ENCODE measurements at regions not wholly inside any gene's neighbourhood (a gene's known extent, or its start where the extent isn't known, plus 50 kb on each side); places are given as distances from the start of the nearest gene placed in this dataset.

DNA sequence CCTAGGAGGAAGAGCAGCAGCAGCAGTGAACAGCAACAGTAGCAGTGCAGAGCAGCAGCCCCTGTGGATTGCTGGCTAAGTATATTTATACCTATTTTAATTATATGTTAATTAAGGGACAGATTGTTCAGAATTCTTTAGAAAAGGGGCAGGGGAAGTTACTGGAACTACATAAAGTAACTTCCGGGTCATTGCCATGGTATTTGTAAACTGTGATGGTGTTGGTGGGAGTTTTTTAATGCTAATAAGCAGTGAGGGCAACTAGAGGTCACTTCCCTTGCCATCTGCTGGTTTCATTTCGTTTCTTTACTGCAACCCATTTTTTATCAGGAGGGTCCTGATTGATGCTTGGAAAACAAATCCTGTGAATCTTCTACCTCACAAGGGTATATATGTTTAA lies 229.8 kb upstream of the PODXL start:
- TF ChIP-seq, protein P1, sequence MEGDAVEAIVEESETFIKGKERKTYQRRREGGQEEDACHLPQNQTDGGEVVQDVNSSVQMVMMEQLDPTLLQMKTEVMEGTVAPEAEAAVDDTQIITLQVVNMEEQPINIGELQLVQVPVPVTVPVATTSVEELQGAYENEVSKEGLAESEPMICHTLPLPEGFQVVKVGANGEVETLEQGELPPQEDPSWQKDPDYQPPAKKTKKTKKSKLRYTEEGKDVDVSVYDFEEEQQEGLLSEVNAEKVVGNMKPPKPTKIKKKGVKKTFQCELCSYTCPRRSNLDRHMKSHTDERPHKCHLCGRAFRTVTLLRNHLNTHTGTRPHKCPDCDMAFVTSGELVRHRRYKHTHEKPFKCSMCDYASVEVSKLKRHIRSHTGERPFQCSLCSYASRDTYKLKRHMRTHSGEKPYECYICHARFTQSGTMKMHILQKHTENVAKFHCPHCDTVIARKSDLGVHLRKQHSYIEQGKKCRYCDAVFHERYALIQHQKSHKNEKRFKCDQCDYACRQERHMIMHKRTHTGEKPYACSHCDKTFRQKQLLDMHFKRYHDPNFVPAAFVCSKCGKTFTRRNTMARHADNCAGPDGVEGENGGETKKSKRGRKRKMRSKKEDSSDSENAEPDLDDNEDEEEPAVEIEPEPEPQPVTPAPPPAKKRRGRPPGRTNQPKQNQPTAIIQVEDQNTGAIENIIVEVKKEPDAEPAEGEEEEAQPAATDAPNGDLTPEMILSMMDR (optimal IDR thresholded peaks at IDR 0.05 in 1 of 3, IDR thresholded peaks at IDR 0.05 in 1 of 3, conservative IDR thresholded peaks at IDR 0.05 in 1 of 3; ENCODE audit: extremely low read depth in 1 of 3, insufficient read depth in 2 of 3, low read length in 3 of 3) = no peak
- TF ChIP-seq EZH2 (IDR thresholded peaks at IDR 0.05; ENCODE audit: low read length) = no peak
